Spleen (tissue), 7 donors: ENCODE measurements at regions not wholly inside any gene's neighbourhood (a gene's known extent, or its start where the extent isn't known, plus 50 kb on each side); places are given as distances from the start of the nearest gene placed in this dataset.

Experiments
- CTCF ChIP-seq, 11 experiments: fragments of 200-600 bp in 7 of 11; fragments of 450-650 bp in 4 of 11; sonication (generic) in 4 of 11; IDR thresholded peaks in 8 of 11; conservative IDR thresholded peaks in 3 of 11; 1 replicate in 7 of 11; 2 replicates in 4 of 11; pipeline versions ENCODE4 v1.4.0 to v1.8.0; 2016 to 2021; ENCODE audit warnings: antibody characterized with exemption in 11 of 11, inconsistent platforms in 4 of 11, mild to moderate bottlenecking in 1 of 11
- POLR2AphosphoS5 ChIP-seq, 3 donors: sonication (generic); formaldehyde crosslinking; IDR thresholded peaks; one replicate each; pipeline ENCODE4 v1.5.1; 2017; ENCODE audit warnings: antibody characterized with exemption in 3 of 3
- donor health status: DM: no; HTN: no; CAD: no; lungs with moderate emphysema.
- donor health status: DM: no; HTN: no; CAD: no.
- donor health status: DM: no; HTN: no; CAD: no.

DNA sequence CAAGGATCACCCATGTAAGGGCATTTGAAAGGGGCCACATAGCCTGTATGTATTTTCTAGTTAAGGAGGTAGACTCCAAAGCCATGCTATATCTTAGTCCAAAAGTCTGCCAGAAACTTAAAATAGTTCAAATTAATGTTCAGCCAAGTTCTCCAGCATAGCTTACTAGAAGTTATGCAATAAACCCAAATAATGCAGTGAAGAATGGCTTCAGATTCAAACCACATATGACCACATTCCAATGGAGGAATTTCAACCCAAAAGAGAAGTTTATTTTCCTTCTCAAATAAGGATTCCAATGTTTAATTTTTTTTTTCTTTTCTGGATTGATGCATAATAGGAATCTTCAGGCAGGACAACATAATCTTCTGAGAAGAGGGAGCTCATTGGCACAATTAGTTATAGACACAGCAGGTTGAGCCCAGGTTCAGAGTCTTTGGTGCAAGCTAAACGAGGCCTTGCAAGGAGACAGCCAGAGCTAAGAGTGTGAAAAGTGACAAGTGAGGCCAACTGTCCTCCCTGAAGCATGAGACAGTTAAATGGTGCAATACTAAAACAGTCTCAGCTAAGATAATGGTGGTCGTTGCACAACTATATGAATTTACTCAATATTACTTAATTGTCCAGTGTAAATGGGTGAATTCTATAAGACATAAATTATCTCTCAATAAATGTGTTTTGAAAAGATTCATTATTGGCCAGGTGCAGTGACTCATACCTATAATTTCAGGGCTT, 598.8 kb upstream of the CDH4 start:
- TF ChIP-seq CTCF (IDR thresholded peaks at IDR 0.05 in 8 of 11, conservative IDR thresholded peaks at IDR 0.05 in 3 of 11) (no peak), POLR2AphosphoS5 (IDR thresholded peaks at IDR 0.05) (no peak)
